Panc1 (cell line): ENCODE measurements at regions not wholly inside any gene's neighbourhood (a gene's known extent, or its start where the extent isn't known, plus 50 kb on each side); places are given as distances from the start of the nearest gene placed in this dataset.

Experiments used
- CTCF ChIP-seq: fragments of 450-650 bp; IDR thresholded peaks from 2 replicates; pipeline ENCODE4 v1.5.1; 2017; ENCODE audit warnings: mild to moderate bottlenecking
- POLR2AphosphoS5 ChIP-seq: IDR thresholded peaks from 2 replicates; pipeline ENCODE4 v1.6.1; 2012; ENCODE audit warnings: mild to moderate bottlenecking, low read depth, low read length, moderate library complexity
- REST ChIP-seq, 2 experiments: IDR thresholded peaks; 2 replicates each; pipeline ENCODE4 v1.6.1; 2011 to 2012; ENCODE audit warnings: low read depth in 2 of 2, control low read depth in 1 of 2, low read length in 1 of 2, mild to moderate bottlenecking in 1 of 2, moderate library complexity in 1 of 2; ENCODE audit not compliant: insufficient read depth in 1 of 2
- SIN3A ChIP-seq: IDR thresholded peaks from 2 replicates; pipeline ENCODE4 v1.6.1; 2012; ENCODE audit warnings: low read depth, mild to moderate bottlenecking, low read length, moderate library complexity, borderline replicate concordance; ENCODE audit not compliant: insufficient read depth
- TCF7L2 ChIP-seq: IDR thresholded peaks from 2 replicates; pipeline ENCODE4 v1.6.1; 2011; ENCODE audit warnings: mild to moderate bottlenecking, low read depth, low read length, inconsistent platforms

GRCh38 chr10:65550761-65551160 lies 1375.1 kb upstream of the LRRTM3 start:
- no peak for TF ChIP-seq CTCF
- TF ChIP-seq TCF7L2: no peak
- no peak for TF ChIP-seq POLR2AphosphoS5
- TF ChIP-seq SIN3A: no peak
- no peak for TF ChIP-seq REST (IDR thresholded peaks at IDR 0.05; ENCODE audit: insufficient read depth in 1 of 2, low read depth in 2 of 2, low read length in 1 of 2)
